Activated naive CD4-positive, alpha-beta T cell treated with anti-CD3 and anti-CD28 coated beads for 36 hours (primary cell): ENCODE measurements at regions not wholly inside any gene's neighbourhood (a gene's known extent, or its start where the extent isn't known, plus 50 kb on each side); places are given as distances from the start of the nearest gene placed in this dataset.

Experiments
- CTCF ChIA-PET: fragments of 350-600 bp; sonication (Branson Sonifier 250); formaldehyde crosslinking; loops from one replicate; lab custom pipeline; 2021; ENCODE audit warnings: antibody characterized with exemption; lab: Charles Lee
- DNase-seq: peaks from one replicate; pipeline ENCODE4 v3.0.0-alpha.2; 2020
- H3K27ac Mint-ChIP-seq: one replicate; pipeline ENCODE4 v1.8.0; 2021; ENCODE audit warnings: mild to moderate bottlenecking, mixed read lengths
- H3K27me3 Mint-ChIP-seq: one replicate; pipeline ENCODE4 v1.8.0; 2021; ENCODE audit warnings: low read depth, mixed read lengths
- H3K36me3 Mint-ChIP-seq: one replicate; pipeline ENCODE4 v1.8.0; 2021; ENCODE audit warnings: low read depth, mixed read lengths
- H3K4me1 Mint-ChIP-seq: one replicate; pipeline ENCODE4 v1.8.0; 2021; ENCODE audit warnings: low read depth, mixed read lengths
- H3K4me3 Mint-ChIP-seq: one replicate; pipeline ENCODE4 v1.8.0; 2021; ENCODE audit warnings: mild to moderate bottlenecking, moderate library complexity, mixed read lengths
- H3K9me3 Mint-ChIP-seq: one replicate; pipeline ENCODE4 v1.8.0; 2021; ENCODE audit warnings: mixed read lengths
- intact Hi-C: fragments of 100-400 bp; cut with micrococcal nuclease; formaldehyde crosslinking; loops from one replicate; pipeline ENCODE4 v1.15.1; 2023

- Mint-ChIP-seq H3K4me1 (peaks cover 14% of the 10 kb centered on the region), H3K27ac (no peak overlapping the region), H3K36me3 (peaks cover 2% of the 10 kb centered on the region), H3K27me3 (no peaks in the 10 kb centered on the region), H3K9me3 (no peaks in the 10 kb centered on the region), H3K4me3 (no peak overlapping the region)
- CTCF ChIA-PET = no interaction called here
- DNase-seq = no peak
- intact Hi-C loops = no loop called here
These were observed 236.4 kb downstream of the PPP1R2C start for GRCh38 chrX:42541554-42541953.

- no peaks in the 10 kb centered on the region for H3K9me3 Mint-ChIP-seq
These were observed 237.8 kb downstream of the PPP1R2C start for GRCh38 chrX:42540146-42540545.

GRCh38 chrX:42538405-42538804, 239.6 kb downstream of the PPP1R2C start:
- no peaks in the 10 kb centered on the region for H3K36me3 Mint-ChIP-seq
- H3K4me3 Mint-ChIP-seq = no peak overlapping the region
- intact Hi-C loops = no loop called here
- CTCF ChIA-PET = no interaction called here
- peaks cover 9% of the 10 kb centered on the region for H3K4me1 Mint-ChIP-seq
- H3K27me3 Mint-ChIP-seq = no peaks in the 10 kb centered on the region
- no peaks in the 10 kb centered on the region for H3K9me3 Mint-ChIP-seq
- DNase-seq = no peak
- no peak overlapping the region for H3K27ac Mint-ChIP-seq

More at GRCh38 chrX:42540146-42540545, 237.8 kb downstream of the PPP1R2C start:
- CTCF ChIA-PET = no interaction called here
- Mint-ChIP-seq H3K36me3 (peaks cover 2% of the 10 kb centered on the region), H3K4me1 (peaks cover 14% of the 10 kb centered on the region), H3K27me3 (no peaks in the 10 kb centered on the region), H3K27ac (no peak overlapping the region), H3K4me3 (no peak overlapping the region)
- DNase-seq = no peak
- intact Hi-C loops = no loop called here

GRCh38 chrX:42536286-42536685, 241.7 kb downstream of the PPP1R2C start:
- Mint-ChIP-seq H3K27me3 (no peaks in the 10 kb centered on the region), H3K36me3 (no peaks in the 10 kb centered on the region), H3K27ac (no peak overlapping the region), H3K4me1 (peaks cover 13% of the 10 kb centered on the region), H3K9me3 (no peaks in the 10 kb centered on the region), H3K4me3 (no peak overlapping the region)
- CTCF ChIA-PET = no interaction called here
- no peak for DNase-seq
- intact Hi-C loops = no loop called here

GRCh38 chrX:42535233-42535632, 242.7 kb downstream of the PPP1R2C start:
- Mint-ChIP-seq H3K4me3 (no peak overlapping the region), H3K27me3 (no peaks in the 10 kb centered on the region), H3K4me1 (peaks cover 15% of the 10 kb centered on the region), H3K27ac (no peak overlapping the region), H3K9me3 (no peaks in the 10 kb centered on the region), H3K36me3 (no peaks in the 10 kb centered on the region)
- no peak for DNase-seq
- intact Hi-C loops = no loop called here
- CTCF ChIA-PET = no interaction called here

GRCh38 chrX:42533761-42534160, 244.2 kb downstream of the PPP1R2C start:
- Mint-ChIP-seq H3K27ac (no peak overlapping the region), H3K4me3 (no peak overlapping the region), H3K36me3 (no peaks in the 10 kb centered on the region), H3K9me3 (no peaks in the 10 kb centered on the region), H3K4me1 (peaks cover 13% of the 10 kb centered on the region), H3K27me3 (no peaks in the 10 kb centered on the region)
- CTCF ChIA-PET = no interaction called here
- no peak for DNase-seq
- intact Hi-C loops = no loop called here

GRCh38 chrX:42531441-42531840, 246.5 kb downstream of the PPP1R2C start:
- Mint-ChIP-seq H3K4me3 (no peak overlapping the region), H3K27ac (no peak overlapping the region), H3K9me3 (no peaks in the 10 kb centered on the region), H3K4me1 (peaks cover 6% of the 10 kb centered on the region), H3K36me3 (no peaks in the 10 kb centered on the region), H3K27me3 (no peaks in the 10 kb centered on the region)
- intact Hi-C loops = no loop called here
- DNase-seq = no peak
- CTCF ChIA-PET = no interaction called here

GRCh38 chrX:42530027-42530426, 247.9 kb downstream of the PPP1R2C start:
- Mint-ChIP-seq H3K27me3 (no peaks in the 10 kb centered on the region), H3K36me3 (no peaks in the 10 kb centered on the region), H3K4me1 (peaks cover 6% of the 10 kb centered on the region), H3K4me3 (no peak overlapping the region), H3K9me3 (no peaks in the 10 kb centered on the region), H3K27ac (no peak overlapping the region)
- intact Hi-C loops = no loop called here
- CTCF ChIA-PET = interaction anchor here (1.1 kb wide), 1 partner anchor 11 kb away, joined by 3 read pairs; no protein-coding TSS in a partner anchor
- no peak for DNase-seq

DNA sequence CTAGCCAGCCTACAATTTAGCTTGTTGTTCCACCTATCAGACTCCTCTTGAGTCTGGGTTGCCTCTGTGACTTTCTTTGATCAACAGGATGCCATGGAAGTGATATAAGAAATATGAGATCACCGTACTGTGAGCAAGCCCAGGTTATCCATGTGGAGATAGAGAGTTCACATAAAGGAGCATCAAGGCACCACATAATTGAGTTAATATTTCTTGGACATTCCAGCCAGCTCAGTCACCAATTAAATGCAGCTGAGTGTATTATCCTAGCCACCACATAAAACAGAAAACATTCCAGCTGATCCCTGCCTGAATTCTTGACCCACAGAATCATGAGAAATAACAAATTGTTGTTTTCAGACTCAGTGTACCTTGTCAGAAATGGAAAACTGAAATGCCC, 253.6 kb downstream of the PPP1R2C start:
- no peaks in the 10 kb centered on the region for H3K4me1 Mint-ChIP-seq
- no peaks in the 10 kb centered on the region for H3K9me3 Mint-ChIP-seq
- CTCF ChIA-PET = no interaction called here
- H3K27me3 Mint-ChIP-seq = no peaks in the 10 kb centered on the region
- no peaks in the 10 kb centered on the region for H3K36me3 Mint-ChIP-seq
- no peak overlapping the region for H3K27ac Mint-ChIP-seq
- no peak for DNase-seq
- H3K4me3 Mint-ChIP-seq = no peak overlapping the region
- intact Hi-C loops = no loop called here

- CTCF ChIA-PET = interaction anchor here (1.1 kb wide), 1 partner anchor 10 kb away, joined by 3 read pairs; no protein-coding TSS in a partner anchor
- no peak overlapping the region for H3K4me3 Mint-ChIP-seq
- no peaks in the 10 kb centered on the region for H3K36me3 Mint-ChIP-seq
- intact Hi-C loops = no loop called here
- DNase-seq = no peak
- H3K27me3 Mint-ChIP-seq = no peaks in the 10 kb centered on the region
- H3K4me1 Mint-ChIP-seq = no peaks in the 10 kb centered on the region
- H3K27ac Mint-ChIP-seq = no peak overlapping the region
- H3K9me3 Mint-ChIP-seq = no peaks in the 10 kb centered on the region
These were observed 258.2 kb downstream of the PPP1R2C start for GRCh38 chrX:42519666-42520231.

GRCh38 chrX:42515939-42516338, 262.0 kb downstream of the PPP1R2C start:
- no peak overlapping the region for H3K27ac Mint-ChIP-seq
- CTCF ChIA-PET = no interaction called here

GRCh38 chrX:42505016-42505415, 272.9 kb downstream of the PPP1R2C start:
- Mint-ChIP-seq H3K27me3 (no peaks in the 10 kb centered on the region), H3K36me3 (no peaks in the 10 kb centered on the region), H3K9me3 (peaks cover 2% of the 10 kb centered on the region), H3K4me3 (no peak overlapping the region), H3K4me1 (no peaks in the 10 kb centered on the region), H3K27ac (no peak overlapping the region)
- DNase-seq = no peak
- CTCF ChIA-PET = no interaction called here
- intact Hi-C loops = no loop called here

More at GRCh38 chrX:42515939-42516338, 262.0 kb downstream of the PPP1R2C start:
- H3K9me3 Mint-ChIP-seq = peaks cover 3% of the 10 kb centered on the region
- intact Hi-C loops = no loop called here
- no peaks in the 10 kb centered on the region for H3K4me1 Mint-ChIP-seq
- H3K27me3 Mint-ChIP-seq = no peaks in the 10 kb centered on the region
- DNase-seq = no peak
- H3K36me3 Mint-ChIP-seq = no peaks in the 10 kb centered on the region
- H3K4me3 Mint-ChIP-seq = no peak overlapping the region

- no peaks in the 10 kb centered on the region for H3K9me3 Mint-ChIP-seq
- H3K36me3 Mint-ChIP-seq = no peaks in the 10 kb centered on the region
- DNase-seq = no peak
- no peaks in the 10 kb centered on the region for H3K27me3 Mint-ChIP-seq
- CTCF ChIA-PET = no interaction called here
- H3K27ac Mint-ChIP-seq = no peak overlapping the region
- intact Hi-C loops = no loop called here
- no peak overlapping the region for H3K4me3 Mint-ChIP-seq
- H3K4me1 Mint-ChIP-seq = no peaks in the 10 kb centered on the region
These were observed 278.3 kb downstream of the PPP1R2C start for GRCh38 chrX:42499620-42500019.
